Nephron progenitor cell (in vitro differentiated cells): ENCODE measurements at regions not wholly inside any gene's neighbourhood (a gene's known extent, or its start where the extent isn't known, plus 50 kb on each side); places are given as distances from the start of the nearest gene placed in this dataset.

Source experiments
- DNase-seq: peaks from one replicate; pipeline ENCODE4 v3.0.0; 2021
- H3K27ac Mint-ChIP-seq: 2 replicates; pipeline ENCODE4 v1.8.0; 2021; ENCODE audit warnings: mild to moderate bottlenecking, moderate library complexity, mixed read lengths
- H3K27me3 Mint-ChIP-seq: 2 replicates; pipeline ENCODE4 v1.8.0; 2021; ENCODE audit warnings: mild to moderate bottlenecking, low read depth, mixed read lengths; ENCODE audit not compliant: poor library complexity
- H3K36me3 Mint-ChIP-seq: 2 replicates; pipeline ENCODE4 v1.8.0; 2021; ENCODE audit warnings: low read depth, mixed read lengths
- H3K4me1 Mint-ChIP-seq: 2 replicates; pipeline ENCODE4 v1.8.0; 2021; ENCODE audit warnings: mixed read lengths
- H3K4me3 Mint-ChIP-seq: 2 replicates; pipeline ENCODE4 v1.8.0; 2021; ENCODE audit warnings: mild to moderate bottlenecking, moderate library complexity, mixed read lengths
- H3K9me3 Mint-ChIP-seq: 2 replicates; pipeline ENCODE4 v1.8.0; 2021; ENCODE audit warnings: mild to moderate bottlenecking, moderate library complexity, mixed read lengths
- CTCF ChIP-seq: fragments of 200-600 bp; sonication (generic); IDR thresholded peaks from 2 replicates; pipeline ENCODE4 v1.5.0; 2021; ENCODE audit warnings: antibody characterized with exemption

- H3K27me3 Mint-ChIP-seq, result peaks cover 33% of the 10 kb centered on the region
- H3K27ac Mint-ChIP-seq, result no peak overlapping the region
- H3K4me3 Mint-ChIP-seq, result no peak overlapping the region
- no peak for TF ChIP-seq CTCF
- DNase-seq, result peak; percentile 58
- H3K9me3 Mint-ChIP-seq, result no peaks in the 10 kb centered on the region
- H3K4me1 Mint-ChIP-seq, result peaks cover 14% of the 10 kb centered on the region
- H3K36me3 Mint-ChIP-seq, result no peaks in the 10 kb centered on the region
Observed at GRCh38 chr7:25860275-25861163, 291.5 kb upstream of the NFE2L3 start.

- DNase-seq, result no peak
- Mint-ChIP-seq H3K27me3 (peaks cover 39% of the 10 kb centered on the region), H3K27ac (no peak overlapping the region), H3K9me3 (no peaks in the 10 kb centered on the region), H3K36me3 (no peaks in the 10 kb centered on the region), H3K4me3 (no peak overlapping the region), H3K4me1 (peaks cover 14% of the 10 kb centered on the region)
- no peak for TF ChIP-seq CTCF
Observed at GRCh38 chr7:25861164-25861496, 290.9 kb upstream of the NFE2L3 start.

GRCh38 chr7:25861601-25862260 is 290.3 kb upstream of the NFE2L3 start:
- H3K27ac Mint-ChIP-seq, result peak overlapping the region; percentile 24
- peaks cover 14% of the 10 kb centered on the region for H3K4me1 Mint-ChIP-seq
- H3K27me3 Mint-ChIP-seq, result peaks cover 45% of the 10 kb centered on the region
- no peak for TF ChIP-seq CTCF
- no peak overlapping the region for H3K4me3 Mint-ChIP-seq
- no peak for DNase-seq
- no peaks in the 10 kb centered on the region for H3K36me3 Mint-ChIP-seq
- H3K9me3 Mint-ChIP-seq, result no peaks in the 10 kb centered on the region

- H3K27me3 Mint-ChIP-seq, result peaks cover 49% of the 10 kb centered on the region
- no peak for TF ChIP-seq CTCF
- H3K4me1 Mint-ChIP-seq, result peaks cover 14% of the 10 kb centered on the region
- H3K9me3 Mint-ChIP-seq, result no peaks in the 10 kb centered on the region
- DNase-seq, result peak; percentile 100
- peak overlapping the region; percentile 33 for H3K27ac Mint-ChIP-seq
- H3K4me3 Mint-ChIP-seq, result peak overlapping the region; percentile 50
- H3K36me3 Mint-ChIP-seq, result no peaks in the 10 kb centered on the region
Observed at GRCh38 chr7:25862261-25863004, 289.6 kb upstream of the NFE2L3 start.

DNA sequence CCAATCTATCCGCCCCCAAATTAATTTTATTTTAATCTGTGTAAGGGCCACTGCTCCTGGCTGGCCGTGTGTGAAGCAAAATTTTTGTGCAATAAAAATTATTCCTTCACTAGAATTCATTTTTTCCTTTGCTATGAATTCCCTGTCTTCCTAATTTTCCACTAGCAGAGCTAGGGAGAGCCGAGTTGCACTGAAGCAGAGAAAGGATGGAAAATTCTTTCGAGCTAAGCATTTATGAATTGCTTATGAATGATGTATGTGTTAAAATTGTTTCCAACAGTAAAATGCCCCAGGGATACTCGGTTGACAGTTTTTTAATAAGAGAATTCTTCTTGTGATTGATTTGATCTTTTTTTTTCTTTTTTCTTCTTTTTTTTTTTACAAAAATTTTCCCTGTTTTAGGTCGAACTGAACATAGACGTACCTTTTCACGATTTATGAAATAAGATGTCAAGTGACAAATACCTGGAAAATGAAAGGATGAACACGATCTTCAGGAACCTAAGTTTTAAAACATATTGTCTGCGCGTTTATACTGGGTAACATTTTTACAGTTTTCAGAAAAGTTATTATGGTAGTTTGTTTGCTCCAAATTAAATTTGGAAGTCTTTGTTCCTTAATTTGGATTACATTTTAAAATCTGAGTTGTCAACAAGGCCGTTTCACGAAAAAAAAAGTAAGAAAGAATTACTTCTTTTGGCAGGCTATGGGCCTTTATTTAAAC is 288.8 kb upstream of the NFE2L3 start:
- Mint-ChIP-seq H3K9me3 (no peaks in the 10 kb centered on the region), H3K36me3 (no peaks in the 10 kb centered on the region), H3K27me3 (peaks cover 56% of the 10 kb centered on the region), H3K4me1 (peaks cover 14% of the 10 kb centered on the region), H3K4me3 (peak overlapping the region; percentile 50), H3K27ac (peak overlapping the region; percentile 33)
- no peak for DNase-seq
- TF ChIP-seq CTCF, result no peak
